Adrenal gland (tissue), 9 donors: ENCODE measurements at regions not wholly inside any gene's neighbourhood (a gene's known extent, or its start where the extent isn't known, plus 50 kb on each side); places are given as distances from the start of the nearest gene placed in this dataset.

Experiments used
- DNase-seq, 7 donors: peaks; one replicate each; pipeline ENCODE4 v3.0.0-alpha.2; 2019 to 2020
- H3K27ac ChIP-seq, 5 donors: fragments of 200-600 bp; sonication (generic) in 4 of 5; 1 replicate in 3 of 5; 2 replicates in 2 of 5; pipeline versions ENCODE4 v1.5.1 to v1.8.0; 2016 to 2020; ENCODE audit warnings: mild to moderate bottlenecking in 1 of 5
- H3K27me3 ChIP-seq: fragments of 200-600 bp; 2 replicates; pipeline ENCODE4 v1.8.0; 2021
- H3K36me3 ChIP-seq, 2 donors: fragments of 200-600 bp; replicated peaks in 1 of 2; 1 replicate in 1 of 2; 2 replicates in 1 of 2; pipeline versions ENCODE4 v1.5.1 to v1.8.0; 2018 to 2022
- H3K4me1 ChIP-seq, 2 donors: fragments of 200-600 bp; replicated peaks in 1 of 2; 1 replicate in 1 of 2; 2 replicates in 1 of 2; pipeline versions ENCODE4 v1.5.1 to v1.8.0; 2018 to 2021
- H3K4me3 ChIP-seq, 4 donors: fragments of 200-600 bp; sonication (generic) in 3 of 4; one replicate each; pipeline ENCODE4 v1.5.1; 2016 to 2018
- H3K9me3 ChIP-seq, 3 donors: fragments of 200-600 bp; sonication (generic) in 1 of 3; replicated peaks in 1 of 3; 1 replicate in 2 of 3; 2 replicates in 1 of 3; pipeline versions ENCODE4 v1.5.1 to v1.8.0; 2016 to 2021
- CTCF ChIP-seq, 6 experiments: fragments of 450-650 bp in 4 of 6; fragments of 200-600 bp in 2 of 6; sonication (generic) in 1 of 6; IDR thresholded peaks; 1 replicate in 5 of 6; 2 replicates in 1 of 6; pipeline versions ENCODE4 v1.5.1 to v1.8.0; 2016 to 2021; ENCODE audit warnings: antibody characterized with exemption in 6 of 6, mild to moderate bottlenecking in 2 of 6, moderate library complexity in 1 of 6
- POLR2A ChIP-seq, 2 donors: fragments of 450-650 bp; IDR thresholded peaks; one replicate each; pipeline ENCODE4 v1.6.1; 2017; ENCODE audit warnings: antibody characterized with exemption in 2 of 2, mild to moderate bottlenecking in 2 of 2, moderate library complexity in 1 of 2
- WGBS, 4 donors: extraction: QIAGEN DNeasy Blood & Tissue Kit in 2 of 4; methylation state at CpG; one replicate each; pipeline versions ENCODE4 v1.1.5 to v1.1.7; 2013 to 2017; 5-methylcytosine and 5-hydroxymethylcytosine counted together
- intact Hi-C, 2 donors: fragments of 100-400 bp; cut with DNase I; formaldehyde crosslinking; loops; one replicate each; pipeline versions ENCODE4 v1.14.1 to v1.15.0; 2022 to 2023
- donor health status: healthy with polysubstance abuse.
- donor health status: Bipolar disorder and iron deficiency.
- donor health status: DM: yes; HTN: yes; CAD: no.
- donor health status: DM: no; HTN: no; CAD: no.
- donor health status: DM: no; HTN: no; CAD: no.

- Histone ChIP-seq H3K4me3 (no peak overlapping the region), H3K9me3 (no peaks in the 10 kb centered on the region), H3K4me1 (peaks cover 0 to 11% of the 10 kb centered on the region in 2 donors), H3K27me3 (no peaks in the 10 kb centered on the region), H3K27ac (no peak overlapping the region), H3K36me3 (no peaks in the 10 kb centered on the region)
- no peak for DNase-seq
- TF ChIP-seq CTCF (IDR thresholded peaks at IDR 0.05): no peak
- no peak for TF ChIP-seq POLR2A (IDR thresholded peaks at IDR 0.05)
- 84 to 87% (median 85%) methylated on average over 6 of the region's 6 CpGs for WGBS, 4 donors
- intact Hi-C loops: no loop called here
These were observed 76.8 kb upstream of the BTN3A2 start for GRCh38 chr6:26288155-26288554.

- Histone ChIP-seq H3K4me1 (peaks cover 0 to 2% of the 10 kb centered on the region in 2 donors), H3K36me3 (no peaks in the 10 kb centered on the region), H3K27ac (no peak overlapping the region), H3K9me3 (no peaks in the 10 kb centered on the region), H3K27me3 (no peaks in the 10 kb centered on the region), H3K4me3 (no peak overlapping the region)
- TF ChIP-seq POLR2A (IDR thresholded peaks at IDR 0.05): no peak
- TF ChIP-seq CTCF (IDR thresholded peaks at IDR 0.05): no peak
- intact Hi-C loops: no loop called here
- 68 to 81% (median 72%) methylated on average over 5 of the region's 5 CpGs for WGBS, 4 donors
- no peak for DNase-seq
These were observed 74.1 kb upstream of the BTN3A2 start for GRCh38 chr6:26290941-26291340.

- no peaks in the 10 kb centered on the region for H3K9me3 ChIP-seq
- 85 to 89% (median 86%) methylated on average over 1 of the region's 1 CpG for WGBS, 4 donors
- TF ChIP-seq CTCF (IDR thresholded peaks at IDR 0.05) (no peak), POLR2A (IDR thresholded peaks at IDR 0.05) (no peak)
These were observed 72.3 kb upstream of the BTN3A2 start for GRCh38 chr6:26292709-26293108.

GRCh38 chr6:26294302-26294701, 70.7 kb upstream of the BTN3A2 start:
- no peak for TF ChIP-seq POLR2A (IDR thresholded peaks at IDR 0.05)
- no peak for TF ChIP-seq CTCF (IDR thresholded peaks at IDR 0.05)
- intact Hi-C loops: no loop called here
- 84 to 88% (median 87%) methylated on average over 6 to 8 of the region's 8 CpGs for WGBS, 4 donors
- H3K4me3 ChIP-seq: no peak overlapping the region
- peaks cover 5 to 15% of the 10 kb centered on the region in 2 donors for H3K4me1 ChIP-seq
- DNase-seq: no peak
- H3K27ac ChIP-seq: no peak overlapping the region
- no peaks in the 10 kb centered on the region for H3K27me3 ChIP-seq
- H3K9me3 ChIP-seq: no peaks in the 10 kb centered on the region
- H3K36me3 ChIP-seq: no peaks in the 10 kb centered on the region

More at GRCh38 chr6:26292709-26293108, 72.3 kb upstream of the BTN3A2 start:
- no peak overlapping the region for H3K27ac ChIP-seq
- H3K4me1 ChIP-seq: peaks cover 5 to 15% of the 10 kb centered on the region in 2 donors
- no peak overlapping the region for H3K4me3 ChIP-seq
- no peaks in the 10 kb centered on the region for H3K36me3 ChIP-seq
- DNase-seq: no peak
- no peaks in the 10 kb centered on the region for H3K27me3 ChIP-seq
- intact Hi-C loops: no loop called here
